SW 1271 (cell line): ENCODE measurements at regions not wholly inside any gene's neighbourhood (a gene's known extent, or its start where the extent isn't known, plus 50 kb on each side); places are given as distances from the start of the nearest gene placed in this dataset.
"Not testable (repeated sequence)": the region's sequence is repeated elsewhere in the genome, so short reads cannot be mapped to it uniquely, and the experiment has no call there.

Experiments
- DNase-seq, 2 experiments: peaks; one replicate each; lab custom pipeline; 2025; lab: John Stamatoyannopoulos, UW

GRCh38 chr7:93048136-93048930 lies 69.4 kb downstream of the SAMD9 start:
- no peak for DNase-seq

GRCh38 chr7:93047514-93048099 lies 70.2 kb downstream of the SAMD9 start:
- DNase-seq: no peak

- DNase-seq: no peak
Observed at GRCh38 chr7:93046641-93047040, 71.1 kb downstream of the SAMD9 start.

DNA sequence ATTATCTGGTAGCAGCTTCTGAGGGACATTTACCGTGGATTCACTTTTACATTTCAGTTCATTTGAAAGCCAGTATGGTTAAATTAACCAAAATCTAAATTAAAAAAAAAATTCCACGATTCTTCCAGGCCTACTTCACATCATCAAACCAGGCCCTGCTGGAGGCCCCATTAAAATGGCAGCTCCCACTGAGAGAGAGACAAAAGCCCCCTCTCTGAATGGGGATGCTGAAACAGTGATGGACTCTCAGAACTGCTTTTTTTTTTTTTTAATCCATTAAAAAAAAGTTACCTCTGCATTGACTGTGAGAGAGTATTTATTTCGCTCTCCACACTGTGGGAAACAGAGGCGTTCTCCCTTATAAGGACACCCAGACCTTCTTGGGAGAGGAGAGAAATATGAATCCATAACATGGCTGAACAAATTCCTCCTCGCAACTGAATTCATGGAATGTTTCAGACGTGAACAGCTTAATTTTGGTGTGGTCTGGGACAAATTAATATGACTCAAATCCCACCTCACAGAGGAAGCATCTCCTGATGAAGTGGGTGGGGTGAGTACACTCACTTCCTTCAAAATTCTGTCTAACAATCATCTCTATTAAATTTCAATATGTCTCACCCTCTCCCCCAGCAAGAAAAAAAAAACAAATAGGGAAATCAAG lies 73.5 kb downstream of the SAMD9 start:
- DNase-seq: no peak

GRCh38 chr7:93043385-93043985 lies 74.3 kb downstream of the SAMD9 start:
- no peak for DNase-seq

DNA sequence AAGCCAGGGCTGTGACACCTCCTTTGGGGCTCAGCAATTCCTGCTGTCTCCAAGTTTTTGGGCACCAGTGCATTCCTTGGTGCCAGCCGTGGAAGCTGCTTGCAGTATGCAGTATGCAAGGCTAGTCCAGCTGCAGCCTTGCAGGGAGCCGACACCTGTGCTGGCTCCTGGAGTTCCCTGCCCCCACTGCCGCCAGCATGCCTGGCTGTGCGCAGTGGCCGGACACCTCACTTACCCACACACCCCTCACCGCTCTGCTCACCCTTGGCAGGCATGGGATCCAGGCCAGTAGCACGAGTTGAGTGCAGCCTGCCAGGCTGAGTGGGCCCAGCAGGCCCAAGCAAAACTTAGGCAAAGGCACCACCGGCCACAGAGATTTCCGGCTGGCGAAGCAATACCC lies 77.4 kb downstream of the SAMD9 start:
- no peak for DNase-seq

- DNase-seq: no peak
Observed at GRCh38 chr7:93039786-93040185, 78.0 kb downstream of the SAMD9 start.

DNA sequence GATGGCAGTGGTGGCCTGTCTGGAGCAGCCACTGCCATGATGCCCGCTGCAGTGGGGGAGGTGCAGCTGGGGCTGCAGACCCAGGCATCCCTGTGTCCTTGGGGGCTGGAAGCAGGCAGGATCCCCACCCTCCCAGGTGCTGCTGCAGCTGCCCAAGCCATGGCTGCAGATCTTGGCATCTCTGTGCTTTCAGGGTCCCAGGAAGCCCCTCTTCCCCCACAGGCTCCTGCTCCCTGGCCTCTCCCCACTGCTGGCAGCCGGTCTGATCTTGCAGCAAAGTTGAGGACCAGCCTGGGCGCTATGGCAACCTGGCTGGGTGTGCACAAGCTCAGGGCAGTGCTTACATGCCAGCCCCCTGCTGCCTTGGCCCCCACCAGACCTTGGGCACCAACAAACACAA lies 78.5 kb downstream of the SAMD9 start:
- DNase-seq: no peak

DNA sequence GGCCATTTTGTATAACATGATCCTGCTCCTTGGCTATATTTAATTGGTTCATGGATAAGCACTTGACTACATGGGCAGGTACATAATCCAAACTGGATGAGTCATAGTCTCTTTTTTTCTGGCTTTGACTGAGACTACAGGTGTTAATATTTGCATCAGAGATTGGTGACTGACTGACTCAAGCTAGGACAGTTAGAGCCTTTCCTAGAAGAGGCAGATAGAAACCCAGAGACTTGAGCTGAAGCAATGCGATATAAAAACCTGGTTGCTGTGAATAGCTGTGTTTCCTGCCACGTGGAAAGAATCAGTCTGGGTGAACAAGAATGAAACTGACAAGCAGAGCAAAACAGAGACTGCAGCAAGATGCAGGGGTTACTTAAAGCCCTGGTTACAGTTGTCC lies 81.0 kb downstream of the SAMD9 start:
- DNase-seq: no peak

DNA sequence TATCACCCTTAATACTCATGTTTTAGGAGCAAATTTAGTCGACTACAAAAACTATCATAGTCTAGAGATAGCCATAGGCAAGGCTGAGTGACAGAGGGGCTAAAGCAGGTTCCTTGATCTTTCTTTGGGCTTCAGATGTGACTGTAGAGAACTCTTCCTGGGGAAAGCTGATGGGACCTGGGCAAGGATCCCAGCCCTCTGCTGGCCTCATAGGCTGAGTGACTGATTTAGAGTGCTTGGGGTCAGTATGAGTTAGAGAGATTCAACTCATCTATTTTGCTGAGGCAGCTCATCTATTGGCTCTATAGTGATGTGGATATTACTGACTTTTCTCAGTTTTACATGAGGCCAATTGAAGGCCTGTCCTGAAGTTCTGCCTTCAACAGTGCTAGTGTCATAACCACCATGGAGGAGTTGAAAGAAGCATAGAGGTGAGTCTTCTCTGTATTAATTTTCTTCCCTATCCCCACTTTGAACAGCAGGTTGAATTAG lies 81.6 kb downstream of the SAMD9 start:
- no peak for DNase-seq

DNA sequence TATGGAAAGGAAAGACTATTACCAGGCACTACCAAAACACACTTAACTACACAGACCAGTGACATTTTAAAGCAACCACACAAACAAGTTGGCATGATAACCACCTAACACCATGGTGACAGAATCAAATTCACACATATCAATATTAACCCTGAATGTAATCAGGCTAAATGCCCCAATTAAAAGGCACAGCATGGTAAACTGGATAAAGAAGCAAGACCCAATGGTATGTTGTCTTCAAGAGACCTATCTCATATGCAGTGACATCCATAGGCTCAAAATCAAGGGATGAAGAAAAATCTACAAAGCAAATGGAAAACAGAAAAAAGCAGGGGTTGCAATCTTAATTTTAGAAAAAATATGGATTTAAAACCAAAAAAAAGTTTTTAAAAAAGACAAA lies 86.0 kb downstream of the SAMD9 start:
- no peak for DNase-seq

GRCh38 chr7:93030605-93031225 lies 87.1 kb downstream of the SAMD9 start:
- DNase-seq: no peak

DNA sequence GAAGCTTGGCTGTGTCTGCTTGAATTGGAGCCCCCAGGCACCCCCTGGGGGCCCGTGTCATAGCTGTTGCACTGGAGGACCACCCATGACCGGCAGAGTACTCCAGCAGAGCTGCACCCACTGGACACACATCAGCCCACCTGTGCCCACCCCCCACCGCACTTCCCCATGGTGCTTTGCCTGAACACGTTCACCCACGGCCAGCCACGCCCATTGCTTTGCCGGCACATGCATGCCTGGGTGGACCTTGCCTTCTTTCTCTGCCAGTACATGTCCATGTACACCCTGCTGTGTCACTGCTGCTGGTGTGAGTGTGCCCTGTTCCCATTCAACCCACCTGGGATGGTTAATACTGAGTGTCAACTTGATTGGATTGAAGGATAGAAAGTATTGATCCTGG lies 88.7 kb downstream of the SAMD9 start:
- DNase-seq: no peak

GRCh38 chr7:93028610-93029009 lies 89.2 kb downstream of the SAMD9 start:
- no peak for DNase-seq

- no peak for DNase-seq
Observed at GRCh38 chr7:93027044-93027443, 90.7 kb downstream of the SAMD9 start.

GRCh38 chr7:93026425-93026824 lies 91.4 kb downstream of the SAMD9 start:
- DNase-seq: no peak

GRCh38 chr7:93025389-93025788 lies 92.4 kb downstream of the SAMD9 start:
- DNase-seq: no peak

GRCh38 chr7:93022931-93023478 lies 94.8 kb downstream of the SAMD9 start:
- DNase-seq: not testable (repeated sequence)

- DNase-seq: no peak
Observed at GRCh38 chr7:93021748-93022147, 96.0 kb downstream of the SAMD9 start.

DNA sequence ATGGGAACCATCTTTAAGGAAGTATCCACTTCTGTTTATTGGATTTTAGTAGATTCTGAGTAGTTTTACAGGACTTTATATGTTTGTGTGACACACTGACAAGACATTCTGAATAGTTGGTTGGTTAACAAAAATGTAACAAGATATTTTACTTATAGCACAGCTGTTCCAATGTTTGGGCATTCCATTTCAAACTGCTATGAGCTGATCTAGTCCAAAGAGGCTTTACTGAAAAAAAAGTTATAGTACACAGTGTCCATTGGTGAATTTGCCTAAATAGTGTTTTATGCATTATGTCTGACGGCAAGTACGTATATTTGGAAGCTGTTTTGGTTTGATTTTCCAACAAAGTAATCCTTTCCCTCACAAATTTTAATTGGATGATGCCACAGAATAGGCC lies 99.1 kb downstream of the SAMD9 start:
- no peak for DNase-seq

DNA sequence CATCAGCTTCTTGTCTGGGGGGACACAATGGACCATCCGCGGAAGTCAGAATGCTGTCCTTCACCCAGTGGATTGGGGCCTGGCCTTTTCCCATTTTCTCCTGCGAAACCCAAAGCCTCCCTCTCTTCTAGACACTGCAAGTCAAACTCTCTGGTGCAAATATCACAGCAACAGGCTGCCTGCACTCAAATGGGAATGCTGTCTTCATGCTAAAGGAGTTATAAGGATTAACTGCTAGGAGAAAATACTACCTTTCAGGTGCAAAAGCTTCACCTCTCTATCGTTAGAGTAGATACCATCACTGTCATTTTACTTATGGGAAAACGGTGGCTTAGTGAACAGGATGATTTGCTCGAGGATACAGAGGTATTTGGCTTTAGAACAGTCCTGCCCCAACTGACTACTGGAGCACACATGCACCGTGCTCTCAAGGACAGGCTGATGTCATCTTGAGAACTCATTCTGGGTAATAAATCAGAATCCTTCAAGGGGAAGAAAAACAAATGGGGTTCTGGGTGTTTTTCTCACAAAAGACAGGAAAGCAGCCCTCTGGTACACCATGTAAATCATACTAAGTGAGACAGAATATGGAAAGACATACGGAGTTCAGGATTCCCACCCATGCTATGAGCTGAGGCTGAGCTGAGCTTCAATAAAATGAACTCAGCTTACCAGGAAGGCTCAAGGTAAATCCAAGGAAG lies 100.9 kb downstream of the SAMD9 start:
- DNase-seq: no peak
